WERI-Rb-1 (cell line): ENCODE measurements at regions not wholly inside any gene's neighbourhood (a gene's known extent, or its start where the extent isn't known, plus 50 kb on each side); places are given as distances from the start of the nearest gene placed in this dataset.

ENCODE experiments used
- DNase-seq: peaks from one replicate; pipeline ENCODE4 v3.0.0-alpha.2; 2020
- H3K27ac ChIP-seq: fragments of 250-450 bp; sonication (Bioruptor Pico); 2 replicates; pipeline ENCODE4 v1.5.1; 2020; ENCODE audit warnings: mild to moderate bottlenecking, moderate library complexity
- H3K27me3 ChIP-seq: fragments of 250-450 bp; sonication (Bioruptor Pico); 2 replicates; pipeline ENCODE4 v1.5.1; 2021; ENCODE audit warnings: mild to moderate bottlenecking, low read depth, moderate library complexity; ENCODE audit not compliant: insufficient read depth, severe bottlenecking
- H3K36me3 ChIP-seq: fragments of 250-450 bp; sonication (Bioruptor Pico); 2 replicates; pipeline ENCODE4 v1.5.1; 2020; ENCODE audit warnings: mild to moderate bottlenecking, moderate library complexity
- H3K4me3 ChIP-seq: 2 replicates; pipeline ENCODE4 v1.5.1; 2011; ENCODE audit warnings: low read depth, mild to moderate bottlenecking, control low read depth, low read length
- H3K9me3 ChIP-seq: fragments of 250-450 bp; sonication (Bioruptor Pico); 2 replicates; pipeline ENCODE4 v1.5.1; 2021; ENCODE audit warnings: mild to moderate bottlenecking, moderate library complexity; ENCODE audit not compliant: severe bottlenecking
- TF ChIP-seq, protein P1 (sequence below): IDR thresholded peaks from 2 replicates; pipeline ENCODE4 v1.5.1; 2011; ENCODE audit warnings: low read depth, mild to moderate bottlenecking, control low read depth, inconsistent platforms, low read length

DNA sequence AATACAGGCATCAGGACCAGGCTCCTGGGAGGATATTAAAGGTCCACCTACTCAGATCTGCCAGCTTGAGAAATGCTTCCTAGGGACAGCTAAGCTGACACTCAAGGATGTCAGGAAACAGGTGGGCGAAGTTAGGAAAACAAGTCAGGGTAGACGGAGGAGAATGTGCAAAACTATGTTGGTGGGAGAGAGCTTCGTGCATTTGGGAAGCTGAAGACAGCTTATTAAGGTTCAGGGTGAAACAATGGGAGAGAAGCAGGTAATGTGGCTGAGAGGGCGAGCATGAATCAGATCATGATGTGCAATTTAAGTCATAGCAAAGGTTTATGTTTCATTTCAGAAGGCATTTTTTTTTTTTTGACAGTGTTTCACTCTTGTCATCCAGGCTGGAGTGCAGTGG lies 297.2 kb upstream of the ATP10A start:
- Histone ChIP-seq H3K27ac (no peak overlapping the region), H3K9me3 (no peaks in the 10 kb centered on the region), H3K27me3 (no peaks in the 10 kb centered on the region), H3K4me3 (no peak overlapping the region), H3K36me3 (no peaks in the 10 kb centered on the region)
- TF ChIP-seq, protein P1, sequence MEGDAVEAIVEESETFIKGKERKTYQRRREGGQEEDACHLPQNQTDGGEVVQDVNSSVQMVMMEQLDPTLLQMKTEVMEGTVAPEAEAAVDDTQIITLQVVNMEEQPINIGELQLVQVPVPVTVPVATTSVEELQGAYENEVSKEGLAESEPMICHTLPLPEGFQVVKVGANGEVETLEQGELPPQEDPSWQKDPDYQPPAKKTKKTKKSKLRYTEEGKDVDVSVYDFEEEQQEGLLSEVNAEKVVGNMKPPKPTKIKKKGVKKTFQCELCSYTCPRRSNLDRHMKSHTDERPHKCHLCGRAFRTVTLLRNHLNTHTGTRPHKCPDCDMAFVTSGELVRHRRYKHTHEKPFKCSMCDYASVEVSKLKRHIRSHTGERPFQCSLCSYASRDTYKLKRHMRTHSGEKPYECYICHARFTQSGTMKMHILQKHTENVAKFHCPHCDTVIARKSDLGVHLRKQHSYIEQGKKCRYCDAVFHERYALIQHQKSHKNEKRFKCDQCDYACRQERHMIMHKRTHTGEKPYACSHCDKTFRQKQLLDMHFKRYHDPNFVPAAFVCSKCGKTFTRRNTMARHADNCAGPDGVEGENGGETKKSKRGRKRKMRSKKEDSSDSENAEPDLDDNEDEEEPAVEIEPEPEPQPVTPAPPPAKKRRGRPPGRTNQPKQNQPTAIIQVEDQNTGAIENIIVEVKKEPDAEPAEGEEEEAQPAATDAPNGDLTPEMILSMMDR = no peak
- no peak for DNase-seq

DNA sequence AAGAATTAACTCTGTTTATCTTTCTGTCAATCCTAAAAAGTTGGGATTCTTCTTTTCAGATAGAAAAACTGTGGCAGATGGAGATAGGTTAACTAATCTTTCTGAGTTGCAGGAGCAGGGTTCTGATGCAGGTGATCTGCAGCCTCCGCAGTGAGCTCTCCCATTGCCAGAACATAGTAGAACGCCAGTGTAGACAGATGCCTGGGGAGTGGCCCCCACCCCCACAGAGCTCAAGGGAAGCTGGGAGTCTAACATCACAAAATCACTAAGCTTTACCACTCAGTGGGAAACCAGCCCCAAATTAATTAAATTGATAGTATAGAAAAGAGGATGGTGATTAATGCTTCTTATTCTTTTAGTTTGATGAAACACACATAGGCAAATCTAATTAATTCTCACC lies 295.0 kb upstream of the ATP10A start:
- Histone ChIP-seq H3K36me3 (no peaks in the 10 kb centered on the region), H3K27ac (no peak overlapping the region), H3K4me3 (no peak overlapping the region), H3K9me3 (no peaks in the 10 kb centered on the region), H3K27me3 (no peaks in the 10 kb centered on the region)
- peak; percentile 84 for DNase-seq
- TF ChIP-seq, protein P1 = no peak

DNA sequence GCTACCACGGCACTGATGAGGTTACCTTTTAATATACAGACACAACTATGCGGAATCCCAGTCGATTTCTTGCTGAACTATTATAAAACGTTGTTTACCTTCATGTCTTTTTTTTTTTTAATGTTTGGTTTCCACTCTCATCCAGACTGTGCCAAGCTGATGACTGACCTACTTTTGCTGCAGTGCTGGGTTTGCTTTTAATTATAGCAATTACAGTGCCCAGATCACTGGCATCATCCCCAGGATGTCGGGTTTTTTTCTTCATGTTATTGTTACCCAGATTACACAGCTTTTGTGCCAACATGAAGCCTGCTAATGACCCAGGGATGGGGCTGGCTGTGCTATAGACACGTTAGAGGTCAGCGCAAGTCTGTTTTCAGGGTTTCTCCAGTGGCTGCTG lies 294.0 kb upstream of the ATP10A start:
- H3K4me3 ChIP-seq = no peak overlapping the region
- H3K9me3 ChIP-seq = no peaks in the 10 kb centered on the region
- H3K27me3 ChIP-seq = no peaks in the 10 kb centered on the region
- no peak for DNase-seq
- H3K27ac ChIP-seq = no peak overlapping the region
- H3K36me3 ChIP-seq = no peaks in the 10 kb centered on the region
- TF ChIP-seq, protein P1 = no peak

DNA sequence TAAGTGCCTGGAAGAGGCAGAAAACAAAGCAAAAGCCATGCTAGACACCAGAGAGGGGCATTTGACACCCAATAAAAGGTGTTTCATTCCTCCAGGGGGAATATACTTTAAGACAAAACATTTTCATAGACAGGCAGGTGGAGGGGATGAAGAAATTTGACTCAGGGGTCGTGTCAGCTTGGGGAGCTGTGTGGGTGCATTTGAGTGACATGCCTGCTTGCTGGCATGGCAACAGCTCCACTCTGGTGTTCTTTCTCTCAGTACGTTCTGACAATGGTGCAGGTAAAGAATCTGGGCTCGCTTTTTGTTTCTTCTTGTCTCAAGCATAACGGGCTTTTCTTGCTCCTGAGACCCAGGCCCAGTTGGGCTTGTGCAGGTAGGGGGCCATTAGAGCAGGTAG lies 292.9 kb upstream of the ATP10A start:
- Histone ChIP-seq H3K27ac (no peak overlapping the region), H3K27me3 (no peaks in the 10 kb centered on the region), H3K36me3 (no peaks in the 10 kb centered on the region), H3K9me3 (no peaks in the 10 kb centered on the region), H3K4me3 (no peak overlapping the region)
- TF ChIP-seq, protein P1 = no peak
- no peak for DNase-seq

DNA sequence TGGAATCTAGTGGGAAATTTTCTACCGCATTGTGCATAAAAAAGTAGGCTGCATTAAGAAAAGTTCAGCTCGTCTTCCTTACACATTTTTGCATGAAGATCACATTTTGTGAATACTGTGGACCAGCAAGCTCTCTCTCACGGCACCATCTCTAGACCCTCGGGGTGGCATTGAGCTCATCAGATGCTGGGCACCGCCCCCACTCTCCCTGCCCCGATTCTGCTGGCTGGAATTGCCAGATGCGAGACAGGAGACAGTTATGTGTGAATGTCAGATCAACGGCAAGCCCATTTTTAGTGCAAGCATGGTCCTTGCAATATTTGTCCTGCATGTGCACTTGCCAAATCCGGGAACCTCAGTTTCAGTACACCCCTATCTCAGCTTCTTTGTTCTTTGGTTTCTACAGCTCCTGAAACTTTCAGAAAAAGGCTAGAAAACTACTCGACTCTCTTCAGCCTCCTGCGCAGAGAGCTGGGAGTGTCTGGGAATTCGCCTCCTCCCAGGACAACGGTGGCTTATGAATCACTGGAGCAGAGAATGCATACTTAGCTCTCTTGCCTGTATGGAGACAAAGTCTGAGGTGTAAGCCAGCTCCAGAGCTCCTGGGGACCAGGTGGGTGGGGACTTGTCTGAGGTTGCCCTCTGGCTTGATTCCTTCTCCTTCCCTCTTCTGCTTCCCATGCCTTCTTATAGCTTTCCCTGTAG lies 285.2 kb upstream of the ATP10A start:
- DNase-seq = no peak
- Histone ChIP-seq H3K36me3 (no peaks in the 10 kb centered on the region), H3K4me3 (no peak overlapping the region), H3K27ac (no peak overlapping the region), H3K9me3 (no peaks in the 10 kb centered on the region), H3K27me3 (no peaks in the 10 kb centered on the region)
- TF ChIP-seq, protein P1 = no peak

DNA sequence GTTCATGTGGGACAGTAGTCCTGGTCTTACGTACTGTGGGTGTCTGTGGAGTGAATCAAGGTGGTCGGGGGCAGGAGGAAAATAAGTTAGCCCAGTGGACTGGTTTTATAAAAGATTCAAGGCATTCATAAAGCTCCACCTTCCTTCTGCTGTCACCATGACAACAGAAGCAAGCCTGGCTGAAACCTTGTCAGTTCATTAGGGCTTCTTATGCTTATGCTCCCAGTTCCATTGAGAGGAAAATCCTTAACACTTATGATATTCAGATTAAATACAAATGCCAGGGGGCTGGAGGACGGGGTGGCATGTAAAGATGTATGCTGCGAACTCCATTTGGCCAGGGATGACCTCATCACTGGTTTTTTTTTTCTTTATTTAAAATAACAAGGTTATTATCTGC lies 283.1 kb upstream of the ATP10A start:
- no peak for DNase-seq
- Histone ChIP-seq H3K36me3 (no peaks in the 10 kb centered on the region), H3K27me3 (no peaks in the 10 kb centered on the region), H3K4me3 (no peak overlapping the region), H3K9me3 (no peaks in the 10 kb centered on the region), H3K27ac (no peak overlapping the region)
- TF ChIP-seq, protein P1 = no peak
